Mesodermal cell (in vitro differentiated cells): ENCODE measurements at regions not wholly inside any gene's neighbourhood (a gene's known extent, or its start where the extent isn't known, plus 50 kb on each side); places are given as distances from the start of the nearest gene placed in this dataset.

Experiments
- H3K27ac ChIP-seq: 2 replicates; pipeline ENCODE4 v1.7.0; 2013; ENCODE audit warnings: mild to moderate bottlenecking, low read depth, low read length, moderate library complexity; ENCODE audit not compliant: severe bottlenecking
- H3K36me3 ChIP-seq: 2 replicates; pipeline ENCODE4 v1.7.1; 2013; ENCODE audit warnings: mild to moderate bottlenecking, low read length, moderate library complexity; ENCODE audit not compliant: control insufficient read depth, insufficient read depth
- H3K4me1 ChIP-seq: one replicate; pipeline ENCODE4 v1.7.1; 2013; ENCODE audit warnings: mild to moderate bottlenecking, low read length; ENCODE audit not compliant: insufficient read depth, control insufficient read depth, poor library complexity, severe bottlenecking
- H3K4me3 ChIP-seq: 2 replicates; pipeline ENCODE4 v1.7.0; 2013; ENCODE audit warnings: low read length, control low read depth, mild to moderate bottlenecking; ENCODE audit not compliant: insufficient read depth, poor library complexity, severe bottlenecking; ENCODE audit errors: extremely low read depth
- H3K9me3 ChIP-seq: 2 replicates; pipeline ENCODE4 v1.7.1; 2013; ENCODE audit warnings: mild to moderate bottlenecking, low read length, moderate library complexity; ENCODE audit not compliant: control insufficient read depth
- WGBS, 2 experiments: methylation state at CpG; one replicate each; pipeline ENCODE4 v1.1.5; 2013; ENCODE audit warnings: missing lambda C conversion rate in 2 of 2; ENCODE audit not compliant: insufficient coverage in 2 of 2; 5-methylcytosine and 5-hydroxymethylcytosine counted together

DNA sequence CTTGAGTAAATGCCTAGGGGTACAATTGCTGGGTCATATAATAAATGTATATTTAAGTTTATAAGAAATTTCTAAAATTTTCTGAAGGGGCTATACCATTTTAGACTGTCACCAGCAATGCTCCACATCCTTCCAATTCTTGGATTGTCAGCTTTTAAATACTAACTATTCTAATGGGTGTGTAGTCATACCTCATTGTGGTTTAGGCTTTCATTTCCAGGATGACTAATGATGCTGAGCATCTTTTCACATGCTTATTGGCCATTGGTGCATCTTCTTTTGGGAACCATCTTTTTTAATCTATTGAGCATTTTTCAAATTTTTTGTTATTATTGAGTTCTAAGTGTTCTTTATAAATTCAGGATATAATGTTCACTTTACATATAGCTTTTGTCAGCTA, 52.5 kb upstream of the CORO2B start:
- peaks cover 6% of the 10 kb centered on the region for H3K4me1 ChIP-seq
- H3K27ac ChIP-seq = no peak overlapping the region
- no peaks in the 10 kb centered on the region for H3K9me3 ChIP-seq
- no peak overlapping the region for H3K4me3 ChIP-seq
- H3K36me3 ChIP-seq = no peaks in the 10 kb centered on the region

DNA sequence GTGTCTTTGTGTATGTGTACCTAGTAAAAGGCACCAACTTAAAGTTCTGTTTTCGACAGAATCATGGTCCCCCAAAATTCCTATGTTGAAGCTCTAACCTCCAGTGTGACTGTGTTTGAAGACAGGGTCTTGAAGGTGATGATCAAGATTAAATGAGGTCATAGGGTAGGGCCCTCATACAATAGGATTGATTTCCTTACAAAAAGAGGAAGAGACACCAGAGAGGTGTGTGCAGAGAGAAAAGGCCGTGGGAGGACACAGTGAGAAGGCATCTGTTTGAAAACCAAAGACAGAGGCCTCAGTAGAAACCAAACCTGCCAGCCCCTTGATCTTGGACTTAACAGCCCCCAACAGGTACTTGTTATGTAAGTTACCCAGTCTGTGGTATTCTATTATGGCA, 52.0 kb upstream of the CORO2B start:
- Histone ChIP-seq H3K4me1 (peaks cover 6% of the 10 kb centered on the region), H3K36me3 (no peaks in the 10 kb centered on the region), H3K27ac (no peak overlapping the region), H3K4me3 (no peak overlapping the region), H3K9me3 (no peaks in the 10 kb centered on the region)
- 83% methylated on average over 1 of the region's 2 CpGs; no CpG with 5 or more reads in 1 of the 2 experiments for WGBS, 2 experiments

DNA sequence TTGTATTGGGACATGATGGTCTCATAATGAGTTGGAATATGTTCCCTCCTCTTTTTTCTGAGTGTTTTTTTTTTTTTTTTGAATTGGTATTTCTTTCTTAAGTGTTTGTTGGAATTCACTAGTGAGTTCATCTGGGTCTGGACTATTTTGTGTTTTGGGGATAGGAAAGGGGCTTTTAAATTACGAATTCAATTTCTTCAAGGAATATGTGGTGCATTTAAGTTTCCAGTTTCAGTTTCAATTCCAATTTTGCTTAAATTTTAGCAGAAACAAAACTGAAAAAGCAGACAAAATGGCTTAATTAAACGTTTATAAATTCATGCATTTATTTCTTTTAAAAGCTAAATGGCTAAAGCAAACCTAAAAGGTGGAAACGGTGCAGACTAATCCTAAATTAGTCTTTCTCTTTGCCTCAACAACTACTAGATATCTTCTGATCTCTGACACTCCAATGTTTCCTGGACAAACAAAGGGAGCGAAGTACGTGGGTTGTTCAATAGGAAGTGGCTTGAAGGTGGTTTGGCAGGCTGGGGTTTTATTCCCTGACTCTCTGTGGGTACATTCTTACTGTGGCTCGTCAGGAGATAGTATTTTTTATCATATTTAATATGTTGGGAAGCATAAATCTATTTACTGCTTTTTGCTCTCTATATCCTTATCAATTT, 50.0 kb upstream of the CORO2B start:
- Histone ChIP-seq H3K36me3 (no peaks in the 10 kb centered on the region), H3K4me1 (peaks cover 6% of the 10 kb centered on the region), H3K9me3 (peaks cover 4% of the 10 kb centered on the region), H3K27ac (no peak overlapping the region), H3K4me3 (no peak overlapping the region)
- 60% methylated on average over 2 of the region's 6 CpGs; no CpG with 5 or more reads in 1 of the 2 experiments for WGBS, 2 experiments
